K562 (cell line): ENCODE measurements at regions not wholly inside any gene's neighbourhood (a gene's known extent, or its start where the extent isn't known, plus 50 kb on each side); places are given as distances from the start of the nearest gene placed in this dataset.
"Not testable (repeated sequence)": the region's sequence is repeated elsewhere in the genome, so short reads cannot be mapped to it uniquely, and the experiment has no call there.

Experiments
- CBX5 ChIP-seq: IDR thresholded peaks from 2 replicates; pipeline ENCODE4 v1.6.1; 2014; ENCODE audit warnings: low read depth, borderline replicate concordance
- HMG20A ChIP-seq: fragments of 450-650 bp; formaldehyde crosslinking; conservative IDR thresholded peaks from 2 replicates; pipeline ENCODE4 v1.4.0; 2020; ENCODE audit warnings: mild to moderate bottlenecking, mixed read lengths

DNA sequence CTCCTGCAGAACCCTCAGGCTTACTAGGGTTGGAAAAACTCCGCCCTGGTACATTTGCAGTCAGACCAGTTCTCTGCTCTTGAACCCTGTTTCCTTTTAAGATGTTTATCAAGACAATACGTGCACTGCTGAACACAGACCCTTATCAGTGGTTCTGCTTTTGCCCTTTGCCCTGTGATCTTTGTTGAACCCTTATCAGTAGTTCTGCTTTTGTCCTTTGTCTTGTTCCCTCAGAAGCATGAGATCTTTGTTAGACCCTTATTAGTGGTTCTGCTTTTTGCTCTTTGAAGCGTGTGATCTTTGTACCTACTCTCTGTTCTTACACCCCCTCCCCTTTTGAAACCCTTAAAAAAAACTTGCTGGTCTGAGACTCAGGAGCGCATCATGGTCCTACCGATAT lies 457.5 kb upstream of the FSHR start:
- TF ChIP-seq HMG20A, CBX5: not testable (repeated sequence)
